Mammary epithelial cell (primary cell): ENCODE measurements at regions not wholly inside any gene's neighbourhood (a gene's known extent, or its start where the extent isn't known, plus 50 kb on each side); places are given as distances from the start of the nearest gene placed in this dataset.

Source experiments
- EZH2 ChIP-seq: IDR thresholded peaks from 2 replicates; pipeline ENCODE4 v1.6.1; 2012; ENCODE audit warnings: low read length, inconsistent platforms, borderline replicate concordance
- TF ChIP-seq, protein P1 (sequence below), 2 donors: IDR thresholded peaks in 1 of 2; conservative IDR thresholded peaks in 1 of 2; 2 replicates each; pipeline ENCODE4 v1.5.1; 2011 to 2012; ENCODE audit warnings: inconsistent platforms in 2 of 2, low read length in 2 of 2, mild to moderate bottlenecking in 2 of 2, control low read depth in 1 of 2, low read depth in 1 of 2; ENCODE audit not compliant: insufficient read depth in 1 of 2; ENCODE audit errors: extremely low read depth in 1 of 2

- TF ChIP-seq, protein P1, sequence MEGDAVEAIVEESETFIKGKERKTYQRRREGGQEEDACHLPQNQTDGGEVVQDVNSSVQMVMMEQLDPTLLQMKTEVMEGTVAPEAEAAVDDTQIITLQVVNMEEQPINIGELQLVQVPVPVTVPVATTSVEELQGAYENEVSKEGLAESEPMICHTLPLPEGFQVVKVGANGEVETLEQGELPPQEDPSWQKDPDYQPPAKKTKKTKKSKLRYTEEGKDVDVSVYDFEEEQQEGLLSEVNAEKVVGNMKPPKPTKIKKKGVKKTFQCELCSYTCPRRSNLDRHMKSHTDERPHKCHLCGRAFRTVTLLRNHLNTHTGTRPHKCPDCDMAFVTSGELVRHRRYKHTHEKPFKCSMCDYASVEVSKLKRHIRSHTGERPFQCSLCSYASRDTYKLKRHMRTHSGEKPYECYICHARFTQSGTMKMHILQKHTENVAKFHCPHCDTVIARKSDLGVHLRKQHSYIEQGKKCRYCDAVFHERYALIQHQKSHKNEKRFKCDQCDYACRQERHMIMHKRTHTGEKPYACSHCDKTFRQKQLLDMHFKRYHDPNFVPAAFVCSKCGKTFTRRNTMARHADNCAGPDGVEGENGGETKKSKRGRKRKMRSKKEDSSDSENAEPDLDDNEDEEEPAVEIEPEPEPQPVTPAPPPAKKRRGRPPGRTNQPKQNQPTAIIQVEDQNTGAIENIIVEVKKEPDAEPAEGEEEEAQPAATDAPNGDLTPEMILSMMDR (conservative IDR thresholded peaks at IDR 0.05 in 1 of 2, IDR thresholded peaks at IDR 0.05 in 1 of 2; ENCODE audit: extremely low read depth in 1 of 2, insufficient read depth in 1 of 2, low read depth in 1 of 2, low read length in 2 of 2): no peak
- no peak for TF ChIP-seq EZH2
Measured at GRCh38 chr4:20617678-20618396, 82.4 kb upstream of the PACRGL start.
